Fibroblast of lung (primary cell): ENCODE measurements at regions not wholly inside any gene's neighbourhood (a gene's known extent, or its start where the extent isn't known, plus 50 kb on each side); places are given as distances from the start of the nearest gene placed in this dataset.

Source experiments
- CTCF ChIP-seq, 2 donors: IDR thresholded peaks in 1 of 2; conservative IDR thresholded peaks in 1 of 2; 1 replicate in 1 of 2; 2 replicates in 1 of 2; pipeline ENCODE4 v1.5.1; 2011 to 2012; ENCODE audit warnings: low read length in 2 of 2, control low read depth in 1 of 2, inconsistent platforms in 1 of 2, low read depth in 1 of 2, mild to moderate bottlenecking in 1 of 2
- EZH2 ChIP-seq: IDR thresholded peaks from 2 replicates; pipeline ENCODE4 v1.5.1; 2012; ENCODE audit warnings: low read length, control low read depth, mild to moderate bottlenecking; ENCODE audit errors: missing control alignments

DNA sequence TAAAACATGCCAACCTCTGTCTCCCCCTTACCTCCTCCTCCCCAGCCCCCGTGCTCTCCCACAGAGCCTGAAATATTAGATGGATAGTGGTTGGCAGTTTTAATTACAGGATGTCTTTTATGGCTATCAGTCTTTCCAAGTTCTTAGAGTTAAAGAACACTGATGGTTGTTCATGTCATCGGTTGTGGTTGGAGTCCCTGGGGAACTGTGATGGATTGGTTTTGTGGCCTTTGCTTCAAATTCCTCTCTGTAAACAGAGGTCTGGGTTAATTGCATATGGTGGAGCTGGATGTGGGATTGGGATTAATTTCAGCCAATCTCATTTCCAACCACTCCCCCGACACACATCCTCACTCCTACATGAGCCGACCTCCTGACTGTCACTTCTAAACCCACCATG, 164.5 kb upstream of the PROK2 start:
- no peak for TF ChIP-seq CTCF (conservative IDR thresholded peaks at IDR 0.05 in 1 of 2, IDR thresholded peaks at IDR 0.05 in 1 of 2; ENCODE audit: low read depth in 1 of 2, low read length in 2 of 2)
- no peak for TF ChIP-seq EZH2
